Medulla oblongata (tissue), 1 donor: ENCODE measurements at regions not wholly inside any gene's neighbourhood (a gene's known extent, or its start where the extent isn't known, plus 50 kb on each side); places are given as distances from the start of the nearest gene placed in this dataset.

ENCODE experiments used
- DNase-seq: peaks from one replicate; pipeline ENCODE4 v3.0.0-alpha.2; 2015; ENCODE audit errors: extremely low spot score

GRCh38 chr7:84328571-84328970 is 134.0 kb upstream of the SEMA3A start:
- no peak for DNase-seq

- no peak for DNase-seq
Observed at GRCh38 chr7:84324136-84324630, 129.6 kb upstream of the SEMA3A start.

- no peak for DNase-seq
Observed at GRCh38 chr7:84317536-84317935, 122.9 kb upstream of the SEMA3A start.

- DNase-seq, result no peak
Observed at GRCh38 chr7:84314263-84314662, 119.7 kb upstream of the SEMA3A start.

- DNase-seq, result no peak
Observed at GRCh38 chr7:84304407-84304806, 109.8 kb upstream of the SEMA3A start.

- DNase-seq, result no peak
Observed at GRCh38 chr7:84302949-84303348, 108.4 kb upstream of the SEMA3A start.

- DNase-seq, result no peak
Observed at GRCh38 chr7:84297616-84298015, 103.0 kb upstream of the SEMA3A start.

- no peak for DNase-seq
Observed at GRCh38 chr7:84294847-84295455, 100.4 kb upstream of the SEMA3A start.

GRCh38 chr7:84294391-84294790 is 99.8 kb upstream of the SEMA3A start:
- DNase-seq, result no peak

GRCh38 chr7:84291756-84292155 is 97.2 kb upstream of the SEMA3A start:
- DNase-seq, result no peak

- no peak for DNase-seq
Observed at GRCh38 chr7:84283798-84284197, 89.2 kb upstream of the SEMA3A start.

- no peak for DNase-seq
Observed at GRCh38 chr7:84281518-84281917, 86.9 kb upstream of the SEMA3A start.

- no peak for DNase-seq
Observed at GRCh38 chr7:84277628-84278224, 83.1 kb upstream of the SEMA3A start.

- DNase-seq, result peak; percentile 24
Observed at GRCh38 chr7:84274029-84274638, 79.5 kb upstream of the SEMA3A start.

GRCh38 chr7:84271543-84271942 is 77.0 kb upstream of the SEMA3A start:
- DNase-seq, result no peak

GRCh38 chr7:84264396-84264795 is 69.8 kb upstream of the SEMA3A start:
- no peak for DNase-seq

GRCh38 chr7:84263106-84263505 is 68.5 kb upstream of the SEMA3A start:
- no peak for DNase-seq

GRCh38 chr7:84261509-84261908 is 66.9 kb upstream of the SEMA3A start:
- no peak for DNase-seq

GRCh38 chr7:84258628-84259027 is 64.0 kb upstream of the SEMA3A start:
- no peak for DNase-seq

- no peak for DNase-seq
Observed at GRCh38 chr7:84256571-84256971, 62.0 kb upstream of the SEMA3A start.

- DNase-seq, result no peak
Observed at GRCh38 chr7:84251277-84251781, 56.7 kb upstream of the SEMA3A start.

GRCh38 chr7:84250452-84250851 is 55.9 kb upstream of the SEMA3A start:
- DNase-seq, result no peak

- no peak for DNase-seq
Observed at GRCh38 chr7:84249656-84250055, 55.1 kb upstream of the SEMA3A start.
